22Rv1 (cell line): ENCODE measurements at regions not wholly inside any gene's neighbourhood (a gene's known extent, or its start where the extent isn't known, plus 50 kb on each side); places are given as distances from the start of the nearest gene placed in this dataset.

ENCODE experiments used
- ZFX ChIP-seq: fragments of 450-650 bp; IDR thresholded peaks from 2 replicates; pipeline ENCODE4 v1.6.1; 2017; ENCODE audit warnings: antibody characterized with exemption, borderline replicate concordance
- TF ChIP-seq, protein P1 (sequence below): fragments of 450-650 bp; IDR thresholded peaks from 2 replicates; pipeline ENCODE4 v1.5.1; 2017; ENCODE audit warnings: mild to moderate bottlenecking

DNA sequence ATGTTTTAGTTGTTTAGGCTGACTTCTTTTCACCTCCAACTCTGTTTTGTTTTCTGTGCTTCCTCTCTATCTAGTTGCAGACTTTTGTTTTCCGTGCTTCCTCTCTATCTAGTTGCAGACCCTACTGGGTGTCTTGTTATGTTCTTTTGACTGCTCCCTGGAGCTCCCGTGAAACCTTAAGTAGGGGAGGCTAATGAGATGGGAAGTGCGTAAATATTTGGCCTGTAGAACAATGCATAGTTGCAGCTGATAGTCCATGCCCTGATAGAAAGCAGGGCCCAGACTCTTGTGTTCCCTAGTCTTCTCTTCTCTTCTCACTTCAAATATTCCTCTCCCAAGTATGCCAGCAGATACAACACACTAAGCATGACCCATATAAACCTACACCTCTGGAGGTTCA, 757.0 kb downstream of the BRINP1 start:
- TF ChIP-seq, protein P1, sequence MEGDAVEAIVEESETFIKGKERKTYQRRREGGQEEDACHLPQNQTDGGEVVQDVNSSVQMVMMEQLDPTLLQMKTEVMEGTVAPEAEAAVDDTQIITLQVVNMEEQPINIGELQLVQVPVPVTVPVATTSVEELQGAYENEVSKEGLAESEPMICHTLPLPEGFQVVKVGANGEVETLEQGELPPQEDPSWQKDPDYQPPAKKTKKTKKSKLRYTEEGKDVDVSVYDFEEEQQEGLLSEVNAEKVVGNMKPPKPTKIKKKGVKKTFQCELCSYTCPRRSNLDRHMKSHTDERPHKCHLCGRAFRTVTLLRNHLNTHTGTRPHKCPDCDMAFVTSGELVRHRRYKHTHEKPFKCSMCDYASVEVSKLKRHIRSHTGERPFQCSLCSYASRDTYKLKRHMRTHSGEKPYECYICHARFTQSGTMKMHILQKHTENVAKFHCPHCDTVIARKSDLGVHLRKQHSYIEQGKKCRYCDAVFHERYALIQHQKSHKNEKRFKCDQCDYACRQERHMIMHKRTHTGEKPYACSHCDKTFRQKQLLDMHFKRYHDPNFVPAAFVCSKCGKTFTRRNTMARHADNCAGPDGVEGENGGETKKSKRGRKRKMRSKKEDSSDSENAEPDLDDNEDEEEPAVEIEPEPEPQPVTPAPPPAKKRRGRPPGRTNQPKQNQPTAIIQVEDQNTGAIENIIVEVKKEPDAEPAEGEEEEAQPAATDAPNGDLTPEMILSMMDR = no peak
- no peak for TF ChIP-seq ZFX
